GM12878 (cell line): ENCODE measurements at regions not wholly inside any gene's neighbourhood (a gene's known extent, or its start where the extent isn't known, plus 50 kb on each side); places are given as distances from the start of the nearest gene placed in this dataset.

ENCODE experiments used
- BHLHE40 ChIP-seq, 2 experiments: fragments of 450-650 bp in 1 of 2; IDR thresholded peaks; 2 replicates each; pipeline ENCODE4 v1.6.1; 2011 to 2017; ENCODE audit warnings: low read depth in 2 of 2, borderline replicate concordance in 1 of 2, improper control_type of control experiment in 1 of 2, low read length in 1 of 2, mild to moderate bottlenecking in 1 of 2
- BRCA1 ChIP-seq: IDR thresholded peaks from 2 replicates; pipeline ENCODE4 v1.6.1; 2011; ENCODE audit warnings: low read depth, low read length, improper control_type of control experiment
- CEBPZ ChIP-seq: fragments of 150-350 bp; IDR thresholded peaks from 2 replicates; pipeline ENCODE4 v1.6.1; 2016; ENCODE audit warnings: low read depth, low read length
- EP300 ChIP-seq, 2 experiments: fragments of 150-350 bp in 1 of 2; IDR thresholded peaks; 2 replicates each; pipeline ENCODE4 v1.6.1; 2011 to 2012; ENCODE audit warnings: low read depth in 2 of 2, low read length in 2 of 2, borderline replicate concordance in 1 of 2, improper control_type of control experiment in 1 of 2, inconsistent platforms in 1 of 2; ENCODE audit not compliant: control insufficient read depth in 1 of 2
- EZH2 ChIP-seq: IDR thresholded peaks from 2 replicates; pipeline ENCODE4 v1.6.1; 2012; ENCODE audit warnings: low read depth, mild to moderate bottlenecking, control low read depth, inconsistent platforms, low read length, borderline replicate concordance; ENCODE audit not compliant: control insufficient read depth
- HDAC2 ChIP-seq: fragments of 200-600 bp; sonication (generic); IDR thresholded peaks from 2 replicates; pipeline ENCODE4 v1.6.1; 2017
- JUND ChIP-seq: IDR thresholded peaks from 2 replicates; pipeline ENCODE4 v1.6.1; 2012; ENCODE audit warnings: low read depth, mild to moderate bottlenecking, low read length, improper control_type of control experiment, moderate library complexity
- NFYA ChIP-seq: IDR thresholded peaks from 2 replicates; pipeline ENCODE4 v1.6.1; 2011; ENCODE audit warnings: low read depth, mild to moderate bottlenecking, low read length, improper control_type of control experiment, borderline replicate concordance
- NRF1 ChIP-seq: conservative IDR thresholded peaks from 2 replicates; pipeline ENCODE4 v1.6.1; 2011; ENCODE audit warnings: mild to moderate bottlenecking, low read depth, low read length, improper control_type of control experiment
- PAX8 ChIP-seq: fragments of 450-650 bp; IDR thresholded peaks from 2 replicates; pipeline ENCODE4 v1.6.1; 2017; ENCODE audit warnings: mild to moderate bottlenecking, moderate library complexity
- POLR2AphosphoS2 ChIP-seq: IDR thresholded peaks from 2 replicates; pipeline ENCODE4 v1.6.1; 2011; ENCODE audit warnings: low read depth, mild to moderate bottlenecking, low read length, improper control_type of control experiment, moderate library complexity
- REST ChIP-seq: IDR thresholded peaks from 2 replicates; pipeline ENCODE4 v1.6.1; 2012; ENCODE audit warnings: mild to moderate bottlenecking, low read depth, low read length
- SREBF1 ChIP-seq: IDR thresholded peaks from 2 replicates; pipeline ENCODE4 v1.6.1; 2012; ENCODE audit warnings: mild to moderate bottlenecking, low read length
- STAT3 ChIP-seq: IDR thresholded peaks from 2 replicates; pipeline ENCODE4 v1.6.1; 2011; ENCODE audit warnings: low read depth, low read length, improper control_type of control experiment
- TARDBP ChIP-seq: IDR thresholded peaks from 2 replicates; pipeline ENCODE4 v1.6.1; 2016; ENCODE audit warnings: borderline replicate concordance
- ZBTB4 ChIP-seq: fragments of 450-650 bp; formaldehyde crosslinking; IDR thresholded peaks from 2 replicates; pipeline ENCODE4 v1.4.0; 2022; ENCODE audit warnings: mild to moderate bottlenecking, moderate library complexity

- TF ChIP-seq CEBPZ: no peak
- TF ChIP-seq NRF1: no peak
- TF ChIP-seq STAT3: no peak
- no peak for TF ChIP-seq SREBF1
- no peak for TF ChIP-seq JUND
- no peak for TF ChIP-seq BHLHE40 (IDR thresholded peaks at IDR 0.05; ENCODE audit: borderline replicate concordance in 1 of 2, low read depth in 2 of 2, low read length in 1 of 2)
- TF ChIP-seq REST: no peak
- no peak for TF ChIP-seq TARDBP
- TF ChIP-seq POLR2AphosphoS2: no peak
- no peak for TF ChIP-seq BRCA1
- no peak for TF ChIP-seq HDAC2
- TF ChIP-seq ZBTB4 (CRISPR knock-in tag): no peak
- no peak for TF ChIP-seq EP300 (IDR thresholded peaks at IDR 0.05; ENCODE audit: borderline replicate concordance in 1 of 2, control insufficient read depth in 1 of 2, low read depth in 2 of 2, low read length in 2 of 2)
- no peak for TF ChIP-seq PAX8
- no peak for TF ChIP-seq NFYA
- no peak for TF ChIP-seq EZH2
These were observed 188.2 kb upstream of the TAS2R1 start (continued) for GRCh38 chr5:9818340-9818845.
